GM23338 (cell line): ENCODE measurements at regions not wholly inside any gene's neighbourhood (a gene's known extent, or its start where the extent isn't known, plus 50 kb on each side); places are given as distances from the start of the nearest gene placed in this dataset.

Experiments used
- ATAC-seq: fragments of 200-7000 bp; cut with Tn5 transposase; 3 replicates; pipeline ENCODE4 v1.9.1; 2020
- DNase-seq: peaks from one replicate; pipeline ENCODE4 v3.0.0-alpha.2; 2015; ENCODE audit warnings: low spot score
- H2AFZ ChIP-seq: fragments of 200-600 bp; sonication (generic); 2 replicates; pipeline ENCODE4 v1.8.0; 2016; ENCODE audit warnings: antibody characterized with exemption, mild to moderate bottlenecking, moderate library complexity
- H3F3A ChIP-seq: fragments of 200-600 bp; sonication (generic); replicated peaks from 2 replicates; pipeline ENCODE4 v1.8.0; 2017; ENCODE audit warnings: antibody characterized with exemption, mixed run types, low read depth
- H3K27ac ChIP-seq: fragments of 200-600 bp; sonication (generic); 2 replicates; pipeline ENCODE4 v1.6.1; 2016; ENCODE audit warnings: low read depth
- H3K27me3 ChIP-seq: fragments of 200-600 bp; sonication (generic); 2 replicates; pipeline ENCODE4 v1.8.0; 2016; ENCODE audit warnings: mild to moderate bottlenecking, mixed run types, moderate library complexity; ENCODE audit not compliant: insufficient read depth
- H3K36me3 ChIP-seq: fragments of 200-600 bp; sonication (generic); 2 replicates; pipeline ENCODE4 v1.8.0; 2016; ENCODE audit warnings: mild to moderate bottlenecking; ENCODE audit not compliant: insufficient read depth
- H3K4me1 ChIP-seq: fragments of 200-600 bp; sonication (generic); 2 replicates; pipeline ENCODE4 v1.8.0; 2016; ENCODE audit warnings: mild to moderate bottlenecking, moderate library complexity; ENCODE audit not compliant: insufficient read depth
- H3K4me2 ChIP-seq: fragments of 200-600 bp; sonication (generic); 2 replicates; pipeline ENCODE4 v1.7.1; 2017; ENCODE audit warnings: mixed run types
- H3K4me3 ChIP-seq: fragments of 200-600 bp; sonication (generic); 2 replicates; pipeline ENCODE4 v1.6.1; 2016; ENCODE audit warnings: mixed run types
- H3K79me2 ChIP-seq: fragments of 200-600 bp; sonication (generic); replicated peaks from 2 replicates; pipeline ENCODE4 v1.8.0; 2017; ENCODE audit warnings: mild to moderate bottlenecking; ENCODE audit not compliant: insufficient read depth
- H3K9me2 ChIP-seq: fragments of 200-600 bp; sonication (generic); 2 replicates; pipeline ENCODE4 v1.8.0; 2017; ENCODE audit not compliant: insufficient read depth
- H4K20me1 ChIP-seq: fragments of 200-600 bp; sonication (generic); replicated peaks from 2 replicates; pipeline ENCODE4 v1.8.0; 2017; ENCODE audit warnings: mild to moderate bottlenecking; ENCODE audit not compliant: insufficient read depth
- H3K27ac Mint-ChIP-seq: 2 replicates; pipeline ENCODE4 v1.8.0; 2020; ENCODE audit warnings: inconsistent platforms, mild to moderate bottlenecking, moderate library complexity, mixed read lengths
- H3K27me3 Mint-ChIP-seq: 3 replicates; pipeline ENCODE4 v1.8.0; 2022; ENCODE audit warnings: low read depth, mild to moderate bottlenecking, moderate library complexity, mixed read lengths, inconsistent platforms; ENCODE audit not compliant: insufficient read depth, poor library complexity
- H3K36me3 Mint-ChIP-seq: 3 replicates; pipeline ENCODE4 v1.8.0; 2021; ENCODE audit warnings: low read depth, mild to moderate bottlenecking, inconsistent platforms, moderate library complexity, mixed read lengths
- H3K4me1 Mint-ChIP-seq: 3 replicates; pipeline ENCODE4 v1.8.0; 2020; ENCODE audit warnings: mild to moderate bottlenecking, inconsistent platforms, mixed read lengths
- H3K4me3 Mint-ChIP-seq: 3 replicates; pipeline ENCODE4 v1.8.0; 2021; ENCODE audit warnings: moderate library complexity, mild to moderate bottlenecking, inconsistent platforms, mixed read lengths
- H3K9me3 Mint-ChIP-seq: 3 replicates; pipeline ENCODE4 v1.8.0; 2020; ENCODE audit warnings: moderate library complexity, mild to moderate bottlenecking, inconsistent platforms, mixed read lengths
- EZH2 ChIP-seq: fragments of 200-600 bp; sonication (generic); IDR thresholded peaks from one replicate; pipeline ENCODE4 v1.8.0; 2017; ENCODE audit warnings: antibody characterized with exemption, mild to moderate bottlenecking, low read depth; ENCODE audit not compliant: unreplicated experiment
- EZH2phosphoT487 ChIP-seq: fragments of 200-600 bp; sonication (generic); IDR thresholded peaks from one replicate; pipeline ENCODE4 v1.8.1; 2018; ENCODE audit warnings: antibody characterized with exemption; ENCODE audit not compliant: unreplicated experiment
- JUNB ChIP-seq: IDR thresholded peaks from one replicate; pipeline ENCODE4 v1.6.1; 2016; ENCODE audit warnings: antibody characterized with exemption; ENCODE audit not compliant: unreplicated experiment
- NANOG ChIP-seq: IDR thresholded peaks from 2 replicates; pipeline ENCODE4 v1.6.1; 2016; ENCODE audit warnings: antibody characterized with exemption, borderline replicate concordance
- POLR2AphosphoS5 ChIP-seq: IDR thresholded peaks from 2 replicates; pipeline ENCODE4 v1.6.1; 2016; ENCODE audit warnings: antibody characterized with exemption, low read depth
- TF ChIP-seq, protein P1 (sequence below): IDR thresholded peaks from one replicate; pipeline ENCODE4 v1.6.1; 2018; ENCODE audit warnings: antibody characterized with exemption; ENCODE audit not compliant: unreplicated experiment
- TF ChIP-seq, protein P2 (sequence below): fragments of 250-450 bp; sonication (Bioruptor Pico); IDR thresholded peaks from 2 replicates; pipeline ENCODE4 v1.5.0; 2020; ENCODE audit warnings: mild to moderate bottlenecking, moderate library complexity
- TF ChIP-seq, protein P3 (sequence below): IDR thresholded peaks from 2 replicates; pipeline ENCODE4 v1.6.1; 2016; ENCODE audit warnings: antibody characterized with exemption
- TF ChIP-seq, protein P4 (sequence below), 2 experiments: fragments of 200-600 bp in 1 of 2; sonication (generic) in 1 of 2; conservative IDR thresholded peaks; 2 replicates each; pipeline versions ENCODE4 v1.5.1 to v1.6.1; 2016 to 2017; ENCODE audit warnings: antibody characterized with exemption in 2 of 2, low read depth in 2 of 2, mild to moderate bottlenecking in 2 of 2, moderate library complexity in 1 of 2

DNA sequence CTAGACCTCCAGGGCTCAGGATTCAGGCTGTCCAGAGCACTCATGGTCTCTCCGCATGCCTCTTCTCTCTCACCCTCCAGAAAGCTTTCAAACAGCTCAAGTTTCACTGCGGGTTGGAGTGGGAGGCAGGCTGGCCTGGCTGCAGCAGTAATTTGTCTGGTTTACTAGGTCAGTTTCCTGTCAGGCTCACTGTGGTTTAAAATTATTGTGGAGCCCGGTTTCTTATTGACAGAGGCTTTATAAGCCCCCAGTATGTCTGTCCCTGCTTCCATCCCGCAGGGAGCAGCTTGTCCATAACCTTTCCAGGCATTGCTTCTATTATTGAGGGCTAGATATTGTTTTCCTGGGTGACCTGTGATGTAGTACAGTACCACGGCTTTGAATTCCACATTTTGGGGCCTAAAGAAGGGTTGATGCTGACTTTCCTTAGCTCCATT is 235.3 kb upstream of the SORL1-AS1 start:
- H3K27ac ChIP-seq = no peak overlapping the region
- H3K9me2 ChIP-seq = peaks cover 7% of the 10 kb centered on the region
- no peak overlapping the region for H3K4me3 Mint-ChIP-seq
- no peaks in the 10 kb centered on the region for H4K20me1 ChIP-seq
- no peak overlapping the region for H3K4me3 ChIP-seq
- H3K27ac Mint-ChIP-seq = no peak overlapping the region
- peak; percentile 58 for DNase-seq
- no peaks in the 10 kb centered on the region for H3K9me3 Mint-ChIP-seq
- H3K27me3 Mint-ChIP-seq = no peaks in the 10 kb centered on the region
- H3K36me3 ChIP-seq = no peaks in the 10 kb centered on the region
- 0 out of 2 replicates have a peak overlapping the region, but pooled peaks have one; percentile 1 for H2AFZ ChIP-seq
- peak; percentile 95 for ATAC-seq
- H3K4me2 ChIP-seq = 0 out of 2 replicates have a peak overlapping the region, but pooled peaks have one; percentile 2
- H3K36me3 Mint-ChIP-seq = no peaks in the 10 kb centered on the region
- H3K27me3 ChIP-seq = no peaks in the 10 kb centered on the region
- H3F3A ChIP-seq = no peaks in the 10 kb centered on the region
- peaks cover 19% of the 10 kb centered on the region for H3K4me1 ChIP-seq
- TF ChIP-seq NANOG (no peak), EZH2phosphoT487 (no peak)
- TF ChIP-seq, protein P1, sequence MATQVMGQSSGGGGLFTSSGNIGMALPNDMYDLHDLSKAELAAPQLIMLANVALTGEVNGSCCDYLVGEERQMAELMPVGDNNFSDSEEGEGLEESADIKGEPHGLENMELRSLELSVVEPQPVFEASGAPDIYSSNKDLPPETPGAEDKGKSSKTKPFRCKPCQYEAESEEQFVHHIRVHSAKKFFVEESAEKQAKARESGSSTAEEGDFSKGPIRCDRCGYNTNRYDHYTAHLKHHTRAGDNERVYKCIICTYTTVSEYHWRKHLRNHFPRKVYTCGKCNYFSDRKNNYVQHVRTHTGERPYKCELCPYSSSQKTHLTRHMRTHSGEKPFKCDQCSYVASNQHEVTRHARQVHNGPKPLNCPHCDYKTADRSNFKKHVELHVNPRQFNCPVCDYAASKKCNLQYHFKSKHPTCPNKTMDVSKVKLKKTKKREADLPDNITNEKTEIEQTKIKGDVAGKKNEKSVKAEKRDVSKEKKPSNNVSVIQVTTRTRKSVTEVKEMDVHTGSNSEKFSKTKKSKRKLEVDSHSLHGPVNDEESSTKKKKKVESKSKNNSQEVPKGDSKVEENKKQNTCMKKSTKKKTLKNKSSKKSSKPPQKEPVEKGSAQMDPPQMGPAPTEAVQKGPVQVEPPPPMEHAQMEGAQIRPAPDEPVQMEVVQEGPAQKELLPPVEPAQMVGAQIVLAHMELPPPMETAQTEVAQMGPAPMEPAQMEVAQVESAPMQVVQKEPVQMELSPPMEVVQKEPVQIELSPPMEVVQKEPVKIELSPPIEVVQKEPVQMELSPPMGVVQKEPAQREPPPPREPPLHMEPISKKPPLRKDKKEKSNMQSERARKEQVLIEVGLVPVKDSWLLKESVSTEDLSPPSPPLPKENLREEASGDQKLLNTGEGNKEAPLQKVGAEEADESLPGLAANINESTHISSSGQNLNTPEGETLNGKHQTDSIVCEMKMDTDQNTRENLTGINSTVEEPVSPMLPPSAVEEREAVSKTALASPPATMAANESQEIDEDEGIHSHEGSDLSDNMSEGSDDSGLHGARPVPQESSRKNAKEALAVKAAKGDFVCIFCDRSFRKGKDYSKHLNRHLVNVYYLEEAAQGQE = no peak
- H3K79me2 ChIP-seq = no peaks in the 10 kb centered on the region
- H3K4me1 Mint-ChIP-seq = peaks cover 21% of the 10 kb centered on the region

DNA sequence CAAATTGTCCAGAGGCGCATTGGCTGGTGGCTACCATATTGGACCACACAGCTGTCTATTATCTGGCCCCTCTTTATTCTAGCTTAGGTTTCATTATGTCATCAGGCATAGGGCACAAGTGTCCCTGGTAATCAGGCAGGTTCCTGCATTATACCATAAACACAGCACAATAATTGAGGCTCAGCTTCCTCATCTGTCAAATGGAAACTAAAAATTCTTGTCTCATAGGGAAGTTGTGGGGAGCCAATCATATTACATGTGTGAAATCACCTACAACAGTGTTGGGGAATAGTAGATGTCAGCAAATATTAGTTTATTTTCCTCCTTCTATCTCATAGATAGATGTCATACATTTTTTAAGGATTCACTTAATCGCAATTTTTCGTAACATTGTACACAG is 231.0 kb upstream of the SORL1-AS1 start:
- H3K36me3 Mint-ChIP-seq = no peaks in the 10 kb centered on the region
- no peaks in the 10 kb centered on the region for H3K36me3 ChIP-seq
- ATAC-seq = no peak
- no peaks in the 10 kb centered on the region for H3K27me3 ChIP-seq
- H3K4me2 ChIP-seq = no peak overlapping the region
- no peak overlapping the region for H3K27ac Mint-ChIP-seq
- no peak overlapping the region for H3K4me3 ChIP-seq
- H3K9me2 ChIP-seq = peaks cover 7% of the 10 kb centered on the region
- no peak overlapping the region for H2AFZ ChIP-seq
- no peaks in the 10 kb centered on the region for H3K27me3 Mint-ChIP-seq
- H3K27ac ChIP-seq = no peak overlapping the region
- no peak overlapping the region for H3K4me3 Mint-ChIP-seq
- peaks cover 14% of the 10 kb centered on the region for H3K4me1 Mint-ChIP-seq
- H3K79me2 ChIP-seq = no peaks in the 10 kb centered on the region
- H3K9me3 Mint-ChIP-seq = no peaks in the 10 kb centered on the region
- no peak for DNase-seq
- no peaks in the 10 kb centered on the region for H3F3A ChIP-seq
- peaks cover 13% of the 10 kb centered on the region for H3K4me1 ChIP-seq
- no peaks in the 10 kb centered on the region for H4K20me1 ChIP-seq
- TF ChIP-seq EZH2 (no peak), POLR2AphosphoS5 (no peak), NANOG (no peak), JUNB (no peak), EZH2phosphoT487 (no peak)
- TF ChIP-seq, protein P2, sequence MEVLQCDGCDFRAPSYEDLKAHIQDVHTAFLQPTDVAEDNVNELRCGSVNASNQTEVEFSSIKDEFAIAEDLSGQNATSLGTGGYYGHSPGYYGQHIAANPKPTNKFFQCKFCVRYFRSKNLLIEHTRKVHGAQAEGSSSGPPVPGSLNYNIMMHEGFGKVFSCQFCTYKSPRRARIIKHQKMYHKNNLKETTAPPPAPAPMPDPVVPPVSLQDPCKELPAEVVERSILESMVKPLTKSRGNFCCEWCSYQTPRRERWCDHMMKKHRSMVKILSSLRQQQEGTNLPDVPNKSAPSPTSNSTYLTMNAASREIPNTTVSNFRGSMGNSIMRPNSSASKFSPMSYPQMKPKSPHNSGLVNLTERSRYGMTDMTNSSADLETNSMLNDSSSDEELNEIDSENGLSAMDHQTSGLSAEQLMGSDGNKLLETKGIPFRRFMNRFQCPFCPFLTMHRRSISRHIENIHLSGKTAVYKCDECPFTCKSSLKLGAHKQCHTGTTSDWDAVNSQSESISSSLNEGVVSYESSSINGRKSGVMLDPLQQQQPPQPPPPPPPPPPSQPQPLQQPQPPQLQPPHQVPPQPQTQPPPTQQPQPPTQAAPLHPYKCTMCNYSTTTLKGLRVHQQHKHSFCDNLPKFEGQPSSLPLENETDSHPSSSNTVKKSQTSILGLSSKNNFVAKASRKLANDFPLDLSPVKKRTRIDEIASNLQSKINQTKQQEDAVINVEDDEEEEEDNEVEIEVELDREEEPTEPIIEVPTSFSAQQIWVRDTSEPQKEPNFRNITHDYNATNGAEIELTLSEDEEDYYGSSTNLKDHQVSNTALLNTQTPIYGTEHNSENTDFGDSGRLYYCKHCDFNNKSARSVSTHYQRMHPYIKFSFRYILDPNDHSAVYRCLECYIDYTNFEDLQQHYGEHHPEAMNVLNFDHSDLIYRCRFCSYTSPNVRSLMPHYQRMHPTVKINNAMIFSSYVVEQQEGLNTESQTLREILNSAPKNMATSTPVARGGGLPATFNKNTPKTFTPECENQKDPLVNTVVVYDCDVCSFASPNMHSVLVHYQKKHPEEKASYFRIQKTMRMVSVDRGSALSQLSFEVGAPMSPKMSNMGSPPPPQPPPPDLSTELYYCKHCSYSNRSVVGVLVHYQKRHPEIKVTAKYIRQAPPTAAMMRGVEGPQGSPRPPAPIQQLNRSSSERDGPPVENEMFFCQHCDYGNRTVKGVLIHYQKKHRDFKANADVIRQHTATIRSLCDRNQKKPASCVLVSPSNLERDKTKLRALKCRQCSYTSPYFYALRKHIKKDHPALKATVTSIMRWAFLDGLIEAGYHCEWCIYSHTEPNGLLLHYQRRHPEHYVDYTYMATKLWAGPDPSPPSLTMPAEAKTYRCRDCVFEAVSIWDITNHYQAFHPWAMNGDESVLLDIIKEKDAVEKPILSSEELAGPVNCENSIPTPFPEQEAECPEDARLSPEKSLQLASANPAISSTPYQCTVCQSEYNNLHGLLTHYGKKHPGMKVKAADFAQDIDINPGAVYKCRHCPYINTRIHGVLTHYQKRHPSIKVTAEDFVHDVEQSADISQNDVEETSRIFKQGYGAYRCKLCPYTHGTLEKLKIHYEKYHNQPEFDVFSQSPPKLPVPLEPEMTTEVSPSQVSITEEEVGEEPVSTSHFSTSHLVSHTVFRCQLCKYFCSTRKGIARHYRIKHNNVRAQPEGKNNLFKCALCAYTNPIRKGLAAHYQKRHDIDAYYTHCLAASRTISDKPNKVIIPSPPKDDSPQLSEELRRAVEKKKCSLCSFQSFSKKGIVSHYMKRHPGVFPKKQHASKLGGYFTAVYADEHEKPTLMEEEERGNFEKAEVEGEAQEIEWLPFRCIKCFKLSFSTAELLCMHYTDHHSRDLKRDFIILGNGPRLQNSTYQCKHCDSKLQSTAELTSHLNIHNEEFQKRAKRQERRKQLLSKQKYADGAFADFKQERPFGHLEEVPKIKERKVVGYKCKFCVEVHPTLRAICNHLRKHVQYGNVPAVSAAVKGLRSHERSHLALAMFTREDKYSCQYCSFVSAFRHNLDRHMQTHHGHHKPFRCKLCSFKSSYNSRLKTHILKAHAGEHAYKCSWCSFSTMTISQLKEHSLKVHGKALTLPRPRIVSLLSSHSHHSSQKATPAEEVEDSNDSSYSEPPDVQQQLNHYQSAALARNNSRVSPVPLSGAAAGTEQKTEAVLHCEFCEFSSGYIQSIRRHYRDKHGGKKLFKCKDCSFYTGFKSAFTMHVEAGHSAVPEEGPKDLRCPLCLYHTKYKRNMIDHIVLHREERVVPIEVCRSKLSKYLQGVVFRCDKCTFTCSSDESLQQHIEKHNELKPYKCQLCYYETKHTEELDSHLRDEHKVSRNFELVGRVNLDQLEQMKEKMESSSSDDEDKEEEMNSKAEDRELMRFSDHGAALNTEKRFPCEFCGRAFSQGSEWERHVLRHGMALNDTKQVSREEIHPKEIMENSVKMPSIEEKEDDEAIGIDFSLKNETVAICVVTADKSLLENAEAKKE = no peak
- TF ChIP-seq, protein P3, sequence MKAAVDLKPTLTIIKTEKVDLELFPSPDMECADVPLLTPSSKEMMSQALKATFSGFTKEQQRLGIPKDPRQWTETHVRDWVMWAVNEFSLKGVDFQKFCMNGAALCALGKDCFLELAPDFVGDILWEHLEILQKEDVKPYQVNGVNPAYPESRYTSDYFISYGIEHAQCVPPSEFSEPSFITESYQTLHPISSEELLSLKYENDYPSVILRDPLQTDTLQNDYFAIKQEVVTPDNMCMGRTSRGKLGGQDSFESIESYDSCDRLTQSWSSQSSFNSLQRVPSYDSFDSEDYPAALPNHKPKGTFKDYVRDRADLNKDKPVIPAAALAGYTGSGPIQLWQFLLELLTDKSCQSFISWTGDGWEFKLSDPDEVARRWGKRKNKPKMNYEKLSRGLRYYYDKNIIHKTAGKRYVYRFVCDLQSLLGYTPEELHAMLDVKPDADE = no peak
- TF ChIP-seq, protein P4, sequence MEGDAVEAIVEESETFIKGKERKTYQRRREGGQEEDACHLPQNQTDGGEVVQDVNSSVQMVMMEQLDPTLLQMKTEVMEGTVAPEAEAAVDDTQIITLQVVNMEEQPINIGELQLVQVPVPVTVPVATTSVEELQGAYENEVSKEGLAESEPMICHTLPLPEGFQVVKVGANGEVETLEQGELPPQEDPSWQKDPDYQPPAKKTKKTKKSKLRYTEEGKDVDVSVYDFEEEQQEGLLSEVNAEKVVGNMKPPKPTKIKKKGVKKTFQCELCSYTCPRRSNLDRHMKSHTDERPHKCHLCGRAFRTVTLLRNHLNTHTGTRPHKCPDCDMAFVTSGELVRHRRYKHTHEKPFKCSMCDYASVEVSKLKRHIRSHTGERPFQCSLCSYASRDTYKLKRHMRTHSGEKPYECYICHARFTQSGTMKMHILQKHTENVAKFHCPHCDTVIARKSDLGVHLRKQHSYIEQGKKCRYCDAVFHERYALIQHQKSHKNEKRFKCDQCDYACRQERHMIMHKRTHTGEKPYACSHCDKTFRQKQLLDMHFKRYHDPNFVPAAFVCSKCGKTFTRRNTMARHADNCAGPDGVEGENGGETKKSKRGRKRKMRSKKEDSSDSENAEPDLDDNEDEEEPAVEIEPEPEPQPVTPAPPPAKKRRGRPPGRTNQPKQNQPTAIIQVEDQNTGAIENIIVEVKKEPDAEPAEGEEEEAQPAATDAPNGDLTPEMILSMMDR (conservative IDR thresholded peaks at IDR 0.05; ENCODE audit: low read depth in 2 of 2) = no peak
